ENCODE measurements at regions not wholly inside any gene's neighbourhood (a gene's known extent, or its start where the extent isn't known, plus 50 kb on each side); places are given as distances from the start of the nearest gene placed in this dataset.

GRCh38 chr18:39770399-39770798 lies 2184.6 kb upstream of the PIK3C3 start:
- H3K9me3 Mint-ChIP-seq: no peaks in the 10 kb centered on the region
- H3K4me3 Mint-ChIP-seq: no peak overlapping the region
- no peaks in the 10 kb centered on the region for H3K36me3 Mint-ChIP-seq (ENCODE audit: low read depth)
- H3K4me1 Mint-ChIP-seq (ENCODE audit: low read depth): no peaks in the 10 kb centered on the region
- no peak overlapping the region for H3K27ac Mint-ChIP-seq
- intact Hi-C loops (cut with micrococcal nuclease): no loop called here
- DNase-seq (ENCODE audit: low spot score): no peak
- H3K27me3 Mint-ChIP-seq (ENCODE audit: insufficient read depth): no peaks in the 10 kb centered on the region

- no peaks in the 10 kb centered on the region for H3K27me3 Mint-ChIP-seq (ENCODE audit: insufficient read depth)
- DNase-seq (ENCODE audit: low spot score): no peak
- intact Hi-C loops (cut with micrococcal nuclease): no loop called here
- no peak overlapping the region for H3K27ac Mint-ChIP-seq
- H3K4me1 Mint-ChIP-seq (ENCODE audit: low read depth): no peaks in the 10 kb centered on the region
- no peaks in the 10 kb centered on the region for H3K36me3 Mint-ChIP-seq (ENCODE audit: low read depth)
- no peak overlapping the region for H3K4me3 Mint-ChIP-seq
- no peaks in the 10 kb centered on the region for H3K9me3 Mint-ChIP-seq
These were observed 2190.2 kb upstream of the PIK3C3 start for GRCh38 chr18:39764873-39765272.

- Mint-ChIP-seq H3K27ac (no peak overlapping the region), H3K27me3 (ENCODE audit: insufficient read depth) (no peaks in the 10 kb centered on the region), H3K36me3 (ENCODE audit: low read depth) (no peaks in the 10 kb centered on the region), H3K4me1 (ENCODE audit: low read depth) (no peaks in the 10 kb centered on the region), H3K4me3 (no peak overlapping the region), H3K9me3 (no peaks in the 10 kb centered on the region)
- intact Hi-C loops (cut with micrococcal nuclease): no loop called here
- no peak for DNase-seq (ENCODE audit: low spot score)
These were observed 2193.8 kb upstream of the PIK3C3 start for GRCh38 chr18:39761273-39761672.

GRCh38 chr18:39759926-39760325 lies 2194.3 kb upstream of the CELF4 start:
- Mint-ChIP-seq H3K36me3 (ENCODE audit: low read depth) (no peaks in the 10 kb centered on the region), H3K4me3 (no peak overlapping the region), H3K27ac (no peak overlapping the region), H3K9me3 (peaks cover under 1% of the 10 kb centered on the region), H3K4me1 (ENCODE audit: low read depth) (no peaks in the 10 kb centered on the region), H3K27me3 (ENCODE audit: insufficient read depth) (no peaks in the 10 kb centered on the region)
- intact Hi-C loops (cut with micrococcal nuclease): no loop called here
- no peak for DNase-seq (ENCODE audit: low spot score)

GRCh38 chr18:39753178-39753577 lies 2187.6 kb upstream of the CELF4 start:
- Mint-ChIP-seq H3K4me1 (ENCODE audit: low read depth) (no peaks in the 10 kb centered on the region), H3K4me3 (no peak overlapping the region), H3K27ac (no peak overlapping the region), H3K27me3 (ENCODE audit: insufficient read depth) (no peaks in the 10 kb centered on the region), H3K36me3 (ENCODE audit: low read depth) (no peaks in the 10 kb centered on the region), H3K9me3 (peaks cover 10% of the 10 kb centered on the region)
- DNase-seq (ENCODE audit: low spot score): no peak
- intact Hi-C loops (cut with micrococcal nuclease): no loop called here

- peaks cover 16% of the 10 kb centered on the region for H3K9me3 Mint-ChIP-seq
- DNase-seq (ENCODE audit: low spot score): no peak
- no peak overlapping the region for H3K27ac Mint-ChIP-seq
- no peak overlapping the region for H3K4me3 Mint-ChIP-seq
- H3K36me3 Mint-ChIP-seq (ENCODE audit: low read depth): no peaks in the 10 kb centered on the region
- H3K27me3 Mint-ChIP-seq (ENCODE audit: insufficient read depth): no peaks in the 10 kb centered on the region
- intact Hi-C loops (cut with micrococcal nuclease): no loop called here
- no peaks in the 10 kb centered on the region for H3K4me1 Mint-ChIP-seq (ENCODE audit: low read depth)
These were observed 2186.8 kb upstream of the CELF4 start for GRCh38 chr18:39752351-39752750.

- Mint-ChIP-seq H3K36me3 (ENCODE audit: low read depth) (no peaks in the 10 kb centered on the region), H3K4me3 (no peak overlapping the region), H3K4me1 (ENCODE audit: low read depth) (no peaks in the 10 kb centered on the region), H3K27me3 (ENCODE audit: insufficient read depth) (no peaks in the 10 kb centered on the region), H3K27ac (no peak overlapping the region), H3K9me3 (peaks cover 16% of the 10 kb centered on the region)
- DNase-seq (ENCODE audit: low spot score): no peak
- intact Hi-C loops (cut with micrococcal nuclease): no loop called here
These were observed 2186.3 kb upstream of the CELF4 start for GRCh38 chr18:39751921-39752320.

- Mint-ChIP-seq H3K27ac (no peak overlapping the region), H3K36me3 (ENCODE audit: low read depth) (no peaks in the 10 kb centered on the region), H3K27me3 (ENCODE audit: insufficient read depth) (no peaks in the 10 kb centered on the region)
These were observed 2185.6 kb upstream of the CELF4 start for GRCh38 chr18:39751161-39751560.

GRCh38 chr18:39749154-39749553 lies 2183.6 kb upstream of the CELF4 start:
- no peak overlapping the region for H3K4me3 Mint-ChIP-seq
- H3K27ac Mint-ChIP-seq: no peak overlapping the region
- intact Hi-C loops (cut with micrococcal nuclease): no loop called here
- no peaks in the 10 kb centered on the region for H3K4me1 Mint-ChIP-seq (ENCODE audit: low read depth)
- no peak for DNase-seq (ENCODE audit: low spot score)
- no peaks in the 10 kb centered on the region for H3K27me3 Mint-ChIP-seq (ENCODE audit: insufficient read depth)
- H3K36me3 Mint-ChIP-seq (ENCODE audit: low read depth): no peaks in the 10 kb centered on the region
- H3K9me3 Mint-ChIP-seq: peaks cover 13% of the 10 kb centered on the region

More at GRCh38 chr18:39751161-39751560, 2185.6 kb upstream of the CELF4 start:
- intact Hi-C loops (cut with micrococcal nuclease): no loop called here
- Mint-ChIP-seq H3K4me1 (ENCODE audit: low read depth) (no peaks in the 10 kb centered on the region), H3K4me3 (no peak overlapping the region), H3K9me3 (peaks cover 16% of the 10 kb centered on the region)
- DNase-seq (ENCODE audit: low spot score): no peak

- Mint-ChIP-seq H3K4me3 (no peak overlapping the region), H3K27me3 (ENCODE audit: insufficient read depth) (no peaks in the 10 kb centered on the region), H3K36me3 (ENCODE audit: low read depth) (no peaks in the 10 kb centered on the region), H3K4me1 (ENCODE audit: low read depth) (no peaks in the 10 kb centered on the region), H3K9me3 (peaks cover 13% of the 10 kb centered on the region), H3K27ac (no peak overlapping the region)
- intact Hi-C loops (cut with micrococcal nuclease): no loop called here
- no peak for DNase-seq (ENCODE audit: low spot score)
These were observed 2183.1 kb upstream of the CELF4 start for GRCh38 chr18:39748727-39749126.

GRCh38 chr18:39746201-39746600 lies 2180.6 kb upstream of the CELF4 start:
- intact Hi-C loops (cut with micrococcal nuclease): no loop called here
- no peaks in the 10 kb centered on the region for H3K4me1 Mint-ChIP-seq (ENCODE audit: low read depth)

GRCh38 chr18:39743463-39743862 lies 2177.9 kb upstream of the CELF4 start:
- intact Hi-C loops (cut with micrococcal nuclease): no loop called here
- Mint-ChIP-seq H3K9me3 (peaks cover 6% of the 10 kb centered on the region), H3K27ac (no peak overlapping the region), H3K27me3 (ENCODE audit: insufficient read depth) (no peaks in the 10 kb centered on the region), H3K4me3 (no peak overlapping the region), H3K36me3 (ENCODE audit: low read depth) (no peaks in the 10 kb centered on the region), H3K4me1 (ENCODE audit: low read depth) (no peaks in the 10 kb centered on the region)
- no peak for DNase-seq (ENCODE audit: low spot score)

More at GRCh38 chr18:39746201-39746600, 2180.6 kb upstream of the CELF4 start:
- Mint-ChIP-seq H3K4me3 (no peak overlapping the region), H3K9me3 (peaks cover 6% of the 10 kb centered on the region), H3K27me3 (ENCODE audit: insufficient read depth) (no peaks in the 10 kb centered on the region), H3K36me3 (ENCODE audit: low read depth) (no peaks in the 10 kb centered on the region), H3K27ac (no peak overlapping the region)
- DNase-seq (ENCODE audit: low spot score): no peak

GRCh38 chr18:39741755-39742466 lies 2176.3 kb upstream of the CELF4 start:
- Mint-ChIP-seq H3K27me3 (ENCODE audit: insufficient read depth) (no peaks in the 10 kb centered on the region), H3K9me3 (no peaks in the 10 kb centered on the region), H3K4me3 (no peak overlapping the region), H3K36me3 (ENCODE audit: low read depth) (no peaks in the 10 kb centered on the region), H3K4me1 (ENCODE audit: low read depth) (no peaks in the 10 kb centered on the region), H3K27ac (no peak overlapping the region)
- DNase-seq (ENCODE audit: low spot score): no peak
- intact Hi-C loops (cut with micrococcal nuclease): no loop called here

GRCh38 chr18:39737869-39738268 lies 2172.3 kb upstream of the CELF4 start:
- Mint-ChIP-seq H3K27me3 (ENCODE audit: insufficient read depth) (no peaks in the 10 kb centered on the region), H3K27ac (no peak overlapping the region), H3K36me3 (ENCODE audit: low read depth) (no peaks in the 10 kb centered on the region), H3K4me3 (no peak overlapping the region), H3K9me3 (no peaks in the 10 kb centered on the region), H3K4me1 (ENCODE audit: low read depth) (no peaks in the 10 kb centered on the region)
- no peak for DNase-seq (ENCODE audit: low spot score)
- intact Hi-C loops (cut with micrococcal nuclease): no loop called here

All from activated T-helper 1 cell treated with anti-CD3 and anti-CD28 coated beads, Interleukin-12 subunit alpha, Interleukin-12 subunit beta, Interleukin-2, Interleukin-4 antibody, amounts not matched to agents 30 ng/mL and 10 ng/mL and 1 ng/mL, durations not matched to agents 14 hours and 24 hours and 36 hours (primary cell).